Pancreas (tissue), 10 donors: ENCODE measurements at regions not wholly inside any gene's neighbourhood (a gene's known extent, or its start where the extent isn't known, plus 50 kb on each side); places are given as distances from the start of the nearest gene placed in this dataset.

Experiments used
- ATAC-seq, 4 donors: fragments of 200-7000 bp; cut with Tn5 transposase; one replicate each; pipeline versions ENCODE4 v1.8.0 to v1.9.1; 2020; ENCODE audit warnings: mild to moderate bottlenecking in 4 of 4, moderate library complexity in 4 of 4
- DNase-seq, 6 donors: peaks; one replicate each; pipeline ENCODE4 v3.0.0-alpha.2; 2020
- FAIRE-seq: peaks from 2 replicates; lab custom pipeline; 2012; peaks lifted over from hg19 to GRCh38; lab: Jason Lieb, UNC
- H3K27ac ChIP-seq, 4 donors: fragments of 200-600 bp; sonication (generic); 1 replicate in 3 of 4; 2 replicates in 1 of 4; pipeline versions ENCODE4 v1.5.0 to v1.8.0; 2020
- H3K27me3 ChIP-seq, 4 donors: fragments of 200-600 bp; one replicate each; pipeline ENCODE4 v1.8.0; 2021
- H3K36me3 ChIP-seq, 3 donors: fragments of 200-600 bp; sonication (generic) in 1 of 3; one replicate each; pipeline versions ENCODE4 v1.5.0 to v1.8.0; 2020 to 2021
- H3K4me1 ChIP-seq, 3 donors: fragments of 200-600 bp; one replicate each; pipeline ENCODE4 v1.8.0; 2021
- H3K4me3 ChIP-seq, 4 donors: fragments of 200-600 bp; sonication (generic) in 2 of 4; one replicate each; pipeline versions ENCODE4 v1.5.0 to v1.8.0; 2020 to 2021
- H3K9me3 ChIP-seq, 4 donors: fragments of 200-600 bp; one replicate each; pipeline ENCODE4 v1.8.0; 2021
- WGBS, 2 donors: extraction: QIAGEN DNeasy Blood & Tissue Kit; methylation state at CpG; one replicate each; pipeline ENCODE4 v1.1.7; 2013; 5-methylcytosine and 5-hydroxymethylcytosine counted together
- intact Hi-C, 3 donors: fragments of 100-400 bp; cut with DNase I; formaldehyde crosslinking; loops; one replicate each; pipeline versions ENCODE4 v1.11.1 to v1.14.2; 2022
- TF ChIP-seq, protein P1 (sequence below), 4 donors: fragments of 200-600 bp; sonication (generic) in 3 of 4; IDR thresholded peaks; one replicate each; pipeline versions ENCODE4 v1.5.0 to v1.8.0; 2021; ENCODE audit warnings: antibody characterized with exemption in 4 of 4
- donor health status: healthy with polysubstance abuse.
- donor health status: DM: no; HTN: no; CAD: no; lungs with moderate emphysema.
- donor health status: DM: no; HTN: no; CAD: no.
- donor health status: control.
- donor health status: control.
- donor health status: Bipolar disorder and iron deficiency.
- donor health status: DM: yes; HTN: yes; CAD: no.
- donor health status: DM: no; HTN: no; CAD: no.
- donor health status: DM: no; HTN: no; CAD: no.
- donor health status: DM: yes; HTN: yes; CAD: no.

DNA sequence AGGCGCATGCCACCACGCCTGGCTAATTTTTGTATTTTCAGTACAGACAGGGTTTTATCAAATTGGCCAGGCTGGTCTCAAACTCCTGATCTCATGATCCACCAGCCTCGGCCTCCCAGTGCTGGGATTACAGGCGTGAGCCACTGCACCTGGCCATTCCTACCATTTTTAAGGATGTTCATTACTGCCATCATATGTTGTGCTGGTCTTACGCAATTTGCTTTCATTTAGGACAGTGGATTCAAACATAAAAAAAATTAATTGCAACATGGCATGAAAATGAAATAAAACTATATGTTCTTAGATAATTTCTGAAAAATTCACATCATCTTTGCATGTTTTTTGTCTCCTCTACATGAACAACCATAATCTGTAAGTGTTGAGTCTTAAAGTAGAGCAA lies 527.7 kb downstream of the LTN1 start:
- no peak overlapping the region for H3K27ac ChIP-seq
- H3K9me3 ChIP-seq, result no peaks in the 10 kb centered on the region
- intact Hi-C loops, result no loop called here
- ATAC-seq, result no peak
- TF ChIP-seq, protein P1, sequence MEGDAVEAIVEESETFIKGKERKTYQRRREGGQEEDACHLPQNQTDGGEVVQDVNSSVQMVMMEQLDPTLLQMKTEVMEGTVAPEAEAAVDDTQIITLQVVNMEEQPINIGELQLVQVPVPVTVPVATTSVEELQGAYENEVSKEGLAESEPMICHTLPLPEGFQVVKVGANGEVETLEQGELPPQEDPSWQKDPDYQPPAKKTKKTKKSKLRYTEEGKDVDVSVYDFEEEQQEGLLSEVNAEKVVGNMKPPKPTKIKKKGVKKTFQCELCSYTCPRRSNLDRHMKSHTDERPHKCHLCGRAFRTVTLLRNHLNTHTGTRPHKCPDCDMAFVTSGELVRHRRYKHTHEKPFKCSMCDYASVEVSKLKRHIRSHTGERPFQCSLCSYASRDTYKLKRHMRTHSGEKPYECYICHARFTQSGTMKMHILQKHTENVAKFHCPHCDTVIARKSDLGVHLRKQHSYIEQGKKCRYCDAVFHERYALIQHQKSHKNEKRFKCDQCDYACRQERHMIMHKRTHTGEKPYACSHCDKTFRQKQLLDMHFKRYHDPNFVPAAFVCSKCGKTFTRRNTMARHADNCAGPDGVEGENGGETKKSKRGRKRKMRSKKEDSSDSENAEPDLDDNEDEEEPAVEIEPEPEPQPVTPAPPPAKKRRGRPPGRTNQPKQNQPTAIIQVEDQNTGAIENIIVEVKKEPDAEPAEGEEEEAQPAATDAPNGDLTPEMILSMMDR (IDR thresholded peaks at IDR 0.05), result no peak
- no peaks in the 10 kb centered on the region for H3K27me3 ChIP-seq
- FAIRE-seq, result no peak
- H3K36me3 ChIP-seq, result no peaks in the 10 kb centered on the region
- 74 to 86% methylated on average over 5 of the region's 5 CpGs for WGBS, 2 donors
- no peak for DNase-seq
- H3K4me1 ChIP-seq, result no peaks in the 10 kb centered on the region
- no peak overlapping the region for H3K4me3 ChIP-seq

DNA sequence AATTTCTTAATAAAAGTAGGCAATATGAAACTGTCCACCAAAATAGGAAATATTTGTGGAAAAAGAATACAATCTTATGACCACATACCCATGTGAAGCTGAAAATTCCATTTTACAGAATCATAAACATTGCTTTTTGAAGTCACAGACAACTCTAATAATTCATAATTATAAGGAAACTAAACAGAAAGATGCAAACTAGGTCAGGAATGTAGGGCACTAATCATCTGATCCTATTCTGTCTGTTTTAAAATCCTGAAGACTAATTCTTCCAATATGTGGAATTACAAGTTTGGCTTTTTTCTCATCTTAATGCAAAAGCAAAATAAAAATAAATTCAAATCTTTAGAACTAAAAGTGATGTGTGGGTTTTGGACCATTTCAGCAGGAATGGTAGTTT lies 528.6 kb downstream of the LTN1 start:
- TF ChIP-seq, protein P1 (IDR thresholded peaks at IDR 0.05), result no peak
- ATAC-seq, result no peak
- no peak for DNase-seq
- Histone ChIP-seq H3K9me3 (no peaks in the 10 kb centered on the region), H3K27me3 (no peaks in the 10 kb centered on the region), H3K4me3 (no peak overlapping the region), H3K27ac (no peak overlapping the region), H3K4me1 (no peaks in the 10 kb centered on the region), H3K36me3 (no peaks in the 10 kb centered on the region)
- intact Hi-C loops, result no loop called here
- no peak for FAIRE-seq

DNA sequence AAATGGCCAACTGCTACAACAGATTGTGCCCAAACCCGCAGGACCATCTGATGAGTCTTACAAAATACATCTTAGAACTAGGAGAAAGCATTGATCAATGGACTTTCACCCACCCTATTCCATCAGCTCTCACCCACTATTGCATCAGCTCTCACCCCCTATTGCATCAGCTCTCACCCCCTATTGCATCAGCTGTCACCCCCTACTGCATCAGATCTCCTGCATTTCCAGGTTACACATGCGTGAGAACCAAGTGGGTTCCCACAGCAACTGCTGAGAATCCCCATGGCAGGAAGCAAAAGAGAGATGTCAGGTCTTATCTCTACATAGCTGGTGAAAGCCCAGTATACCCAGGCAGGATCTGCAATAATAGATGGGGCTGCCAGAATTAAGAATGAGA lies 533.5 kb downstream of the LTN1 start:
- H3K27me3 ChIP-seq, result no peaks in the 10 kb centered on the region
- FAIRE-seq (no peak), DNase-seq (no peak), ATAC-seq (no peak)
- no peaks in the 10 kb centered on the region for H3K9me3 ChIP-seq
- no peak overlapping the region for H3K27ac ChIP-seq
- TF ChIP-seq, protein P1 (IDR thresholded peaks at IDR 0.05), result no peak
- intact Hi-C loops, result no loop called here
- H3K4me1 ChIP-seq, result no peaks in the 10 kb centered on the region
- 77 to 84% methylated on average over 2 of the region's 2 CpGs for WGBS, 2 donors
- no peak overlapping the region for H3K4me3 ChIP-seq
- no peaks in the 10 kb centered on the region for H3K36me3 ChIP-seq

DNA sequence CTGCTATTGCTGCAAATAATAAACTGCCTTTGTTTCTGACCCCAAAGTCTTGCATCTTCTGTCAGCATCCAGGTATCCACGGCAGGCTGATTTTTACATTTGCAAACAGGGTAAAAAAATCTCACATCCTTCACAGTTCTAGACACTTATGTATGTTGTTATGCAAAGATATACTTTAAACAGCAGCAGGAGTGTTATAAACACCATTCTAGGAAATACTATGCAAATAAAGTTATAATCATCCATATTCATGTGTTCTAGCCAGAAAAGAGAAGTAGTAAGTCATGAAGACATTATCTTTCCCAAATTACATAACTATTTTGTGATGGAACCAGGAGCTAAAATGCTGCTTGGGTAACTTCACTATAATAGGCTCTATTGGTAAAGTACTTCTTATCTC lies 534.2 kb downstream of the LTN1 start:
- Histone ChIP-seq H3K4me1 (no peaks in the 10 kb centered on the region), H3K36me3 (no peaks in the 10 kb centered on the region), H3K9me3 (no peaks in the 10 kb centered on the region), H3K27me3 (no peaks in the 10 kb centered on the region), H3K27ac (no peak overlapping the region), H3K4me3 (no peak overlapping the region)
- intact Hi-C loops, result no loop called here
- TF ChIP-seq, protein P1 (IDR thresholded peaks at IDR 0.05), result no peak
- 50 to 74% methylated on average over 1 of the region's 1 CpG for WGBS, 2 donors
- ATAC-seq (no peak), DNase-seq (no peak), FAIRE-seq (no peak)

DNA sequence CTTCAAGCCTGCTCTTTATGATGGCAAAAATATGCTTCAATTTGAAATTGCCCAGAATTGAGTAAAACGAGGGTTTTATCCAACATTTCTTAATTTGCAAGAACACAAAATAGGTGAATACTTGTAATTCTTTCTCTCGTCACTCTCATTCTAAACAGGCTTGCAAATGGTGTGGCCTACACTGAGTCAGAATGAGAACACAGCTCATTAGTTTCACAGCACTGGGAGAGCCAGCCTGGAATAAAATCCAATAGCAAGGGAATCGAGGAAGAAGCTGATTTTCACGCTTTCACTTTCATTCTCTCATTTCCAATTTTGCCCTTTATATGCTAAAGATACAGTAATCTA lies 537.5 kb downstream of the LTN1 start:
- intact Hi-C loops, result no loop called here
- DNase-seq (no peak), ATAC-seq (no peak), FAIRE-seq (no peak)
- no peak overlapping the region for H3K27ac ChIP-seq
- H3K27me3 ChIP-seq, result no peaks in the 10 kb centered on the region
- 61 to 72% methylated on average over 4 of the region's 4 CpGs for WGBS, 2 donors
- TF ChIP-seq, protein P1 (IDR thresholded peaks at IDR 0.05), result no peak
- no peaks in the 10 kb centered on the region for H3K9me3 ChIP-seq
- no peaks in the 10 kb centered on the region for H3K36me3 ChIP-seq
- H3K4me3 ChIP-seq, result no peak overlapping the region
- H3K4me1 ChIP-seq, result no peaks in the 10 kb centered on the region
